ENCODE measurements at regions not wholly inside any gene's neighbourhood (a gene's known extent, or its start where the extent isn't known, plus 50 kb on each side); places are given as distances from the start of the nearest gene placed in this dataset.

DNA sequence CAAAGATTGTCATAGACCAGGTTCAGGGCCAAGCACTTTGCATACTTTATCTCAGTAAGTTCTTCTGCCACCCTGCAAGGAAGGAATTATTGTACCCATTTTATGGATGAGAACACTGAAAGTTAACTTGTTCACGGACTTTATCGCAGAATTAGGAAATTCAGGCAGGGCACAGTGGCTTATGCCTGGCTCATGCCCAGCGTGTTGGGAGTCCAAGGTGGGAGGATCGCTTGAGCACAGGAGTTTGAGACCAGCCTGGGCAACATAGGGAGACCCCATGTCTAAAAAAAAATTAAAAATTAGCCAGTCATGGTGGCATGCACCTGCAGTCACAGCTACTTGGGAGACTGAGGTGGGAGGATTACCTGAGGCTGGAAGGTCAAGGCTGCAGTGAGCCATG is 72.4 kb downstream of the MFAP3 start:
- WGBS = 97% methylated on average over 4 of the region's 4 CpGs
- DNase-seq (ENCODE audit: low spot score) = no peak

DNA sequence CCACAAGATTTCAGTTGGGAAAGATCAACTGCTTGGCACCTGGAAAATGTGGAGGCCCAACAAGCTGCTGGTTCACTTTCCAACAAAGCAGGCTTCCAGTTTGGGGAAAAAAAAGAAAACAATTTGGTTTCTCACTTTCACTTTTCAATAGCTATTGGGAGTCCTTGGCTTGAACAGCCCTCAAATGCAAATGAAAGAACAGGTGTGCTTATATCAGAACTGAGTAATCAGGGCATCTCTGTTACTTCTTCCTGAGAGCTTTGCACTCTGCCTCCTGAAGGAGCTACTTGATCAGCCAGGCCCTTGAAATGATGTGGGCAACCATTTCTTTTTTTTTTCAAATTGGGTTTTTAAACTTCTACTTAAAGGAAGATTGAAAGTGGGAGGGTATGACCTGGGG is 73.5 kb downstream of the MFAP3 start:
- TF ChIP-seq, protein P1, sequence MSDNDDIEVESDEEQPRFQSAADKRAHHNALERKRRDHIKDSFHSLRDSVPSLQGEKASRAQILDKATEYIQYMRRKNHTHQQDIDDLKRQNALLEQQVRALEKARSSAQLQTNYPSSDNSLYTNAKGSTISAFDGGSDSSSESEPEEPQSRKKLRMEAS (IDR thresholded peaks at IDR 0.05) = no peak
- DNase-seq (ENCODE audit: low spot score) = no peak
- no peak overlapping the region for H3K4me3 ChIP-seq (ENCODE audit: low read depth in 1 of 3, low read length in 3 of 3)
- no peaks in the 10 kb centered on the region for H3K9me3 ChIP-seq (ENCODE audit: control insufficient read depth in 4 of 4, low read length in 3 of 4)
- no peaks in the 10 kb centered on the region for H3K36me3 ChIP-seq (ENCODE audit: control insufficient read depth in 4 of 4, insufficient read depth in 3 of 4, low read depth in 1 of 4, low read length in 3 of 4)
- no peaks in the 10 kb centered on the region for H3K4me1 ChIP-seq (ENCODE audit: control insufficient read depth in 4 of 4, insufficient read depth in 4 of 4, low read length in 3 of 4)
- H3K27ac ChIP-seq (ENCODE audit: low read depth in 1 of 2, low read length in 2 of 2) = no peak overlapping the region
- no peaks in the 10 kb centered on the region for H3K27me3 ChIP-seq (ENCODE audit: control insufficient read depth in 4 of 4, insufficient read depth in 4 of 4, low read length in 3 of 4)
- H3K9ac ChIP-seq (ENCODE audit: low read depth in 1 of 2, low read length in 2 of 2) = no peak overlapping the region

More for the DNA sequence above, 72.4 kb downstream of the MFAP3 start:
- Histone ChIP-seq H3K27me3 (ENCODE audit: control insufficient read depth in 4 of 4, insufficient read depth in 4 of 4, low read length in 3 of 4) (no peaks in the 10 kb centered on the region), H3K4me1 (ENCODE audit: control insufficient read depth in 4 of 4, insufficient read depth in 4 of 4, low read length in 3 of 4) (no peaks in the 10 kb centered on the region), H3K36me3 (ENCODE audit: control insufficient read depth in 4 of 4, insufficient read depth in 3 of 4, low read depth in 1 of 4, low read length in 3 of 4) (no peaks in the 10 kb centered on the region), H3K9me3 (ENCODE audit: control insufficient read depth in 4 of 4, low read length in 3 of 4) (no peaks in the 10 kb centered on the region), H3K4me3 (ENCODE audit: low read depth in 1 of 3, low read length in 3 of 3) (no peak overlapping the region), H3K27ac (ENCODE audit: low read depth in 1 of 2, low read length in 2 of 2) (no peak overlapping the region), H3K9ac (ENCODE audit: low read depth in 1 of 2, low read length in 2 of 2) (no peak overlapping the region)
- TF ChIP-seq GABPA (IDR thresholded peaks at IDR 0.05 in 1 of 2, conservative IDR thresholded peaks at IDR 0.05 in 1 of 2) (no peak), FOXA1 (IDR thresholded peaks at IDR 0.05) (no peak), TAF1 (conservative IDR thresholded peaks at IDR 0.05) (no peak), NR2F2 (IDR thresholded peaks at IDR 0.05) (no peak), EGR1 (IDR thresholded peaks at IDR 0.05; ENCODE audit: low read depth in 2 of 2) (no peak)

DNA sequence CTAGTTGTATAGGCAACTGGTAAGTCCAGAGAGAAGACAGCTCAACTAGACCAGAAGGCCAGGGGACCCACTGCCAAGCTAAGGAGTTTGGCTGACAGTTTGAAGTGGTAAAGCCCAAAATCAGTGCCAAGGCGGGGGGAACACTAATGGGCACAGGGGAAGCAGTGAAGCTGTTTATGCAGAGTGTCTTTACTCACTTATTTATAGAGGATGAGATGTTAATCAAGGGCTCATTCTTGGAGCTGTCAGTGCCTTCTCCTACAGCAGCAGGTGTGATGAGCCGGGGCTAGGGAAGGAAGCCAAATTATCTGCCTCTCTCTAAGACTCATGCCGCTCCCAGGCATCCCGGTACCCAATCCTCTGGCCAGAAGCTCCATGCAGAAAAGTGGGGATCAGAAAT is 75.2 kb upstream of the GALNT10 start:
- H3K27me3 ChIP-seq (ENCODE audit: control insufficient read depth in 4 of 4, insufficient read depth in 4 of 4, low read length in 3 of 4) = no peaks in the 10 kb centered on the region
- no peaks in the 10 kb centered on the region for H3K9me3 ChIP-seq (ENCODE audit: control insufficient read depth in 4 of 4, low read length in 3 of 4)
- no peaks in the 10 kb centered on the region for H3K4me1 ChIP-seq (ENCODE audit: control insufficient read depth in 4 of 4, insufficient read depth in 4 of 4, low read length in 3 of 4)
- no peak for TF ChIP-seq GABPA (IDR thresholded peaks at IDR 0.05 in 1 of 2, conservative IDR thresholded peaks at IDR 0.05 in 1 of 2)
- no peak for TF ChIP-seq HNF4G (IDR thresholded peaks at IDR 0.05)
- no peak for TF ChIP-seq RXRA (IDR thresholded peaks at IDR 0.05)
- TF ChIP-seq JUND (IDR thresholded peaks at IDR 0.05) = no peak
- no peak for TF ChIP-seq TAF1 (conservative IDR thresholded peaks at IDR 0.05)
- TF ChIP-seq EGR1 (IDR thresholded peaks at IDR 0.05; ENCODE audit: low read depth in 2 of 2) = no peak
- H3K9ac ChIP-seq (ENCODE audit: low read depth in 1 of 2, low read length in 2 of 2) = no peak overlapping the region
- no peaks in the 10 kb centered on the region for H3K36me3 ChIP-seq (ENCODE audit: control insufficient read depth in 4 of 4, insufficient read depth in 3 of 4, low read depth in 1 of 4, low read length in 3 of 4)
- H3K4me3 ChIP-seq (ENCODE audit: low read depth in 1 of 3, low read length in 3 of 3) = no peak overlapping the region
- H3K27ac ChIP-seq (ENCODE audit: low read depth in 1 of 2, low read length in 2 of 2) = no peak overlapping the region
- no peak for DNase-seq (ENCODE audit: low spot score)
- 93% methylated on average over 4 of the region's 4 CpGs for WGBS

DNA sequence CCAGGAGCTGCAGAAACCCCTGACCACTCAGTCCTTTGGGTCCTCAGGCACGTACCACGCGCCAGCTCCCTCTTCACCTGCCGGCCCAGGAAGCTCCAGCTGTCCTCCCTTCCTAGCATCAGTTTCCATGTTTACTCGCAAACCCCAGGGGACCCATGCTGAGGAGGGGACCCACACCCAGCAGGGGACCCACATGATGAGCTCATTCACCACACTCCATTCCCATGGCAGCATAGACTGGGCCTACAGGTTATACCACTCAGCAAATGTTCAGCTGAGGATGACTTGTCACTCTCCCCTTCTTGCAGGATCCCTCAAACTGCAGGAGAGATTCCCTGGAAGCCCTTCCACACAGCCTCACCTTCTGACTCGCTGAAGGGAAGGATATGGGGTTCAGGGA is 73.5 kb upstream of the GALNT10 start:
- Histone ChIP-seq H3K9ac (ENCODE audit: low read depth in 1 of 2, low read length in 2 of 2) (no peak overlapping the region), H3K4me3 (ENCODE audit: low read depth in 1 of 3, low read length in 3 of 3) (no peak overlapping the region), H3K27ac (ENCODE audit: low read depth in 1 of 2, low read length in 2 of 2) (no peak overlapping the region), H3K4me1 (ENCODE audit: control insufficient read depth in 4 of 4, insufficient read depth in 4 of 4, low read length in 3 of 4) (no peaks in the 10 kb centered on the region), H3K36me3 (ENCODE audit: control insufficient read depth in 4 of 4, insufficient read depth in 3 of 4, low read depth in 1 of 4, low read length in 3 of 4) (no peaks in the 10 kb centered on the region), H3K9me3 (ENCODE audit: control insufficient read depth in 4 of 4, low read length in 3 of 4) (no peaks in the 10 kb centered on the region), H3K27me3 (ENCODE audit: control insufficient read depth in 4 of 4, insufficient read depth in 4 of 4, low read length in 3 of 4) (no peaks in the 10 kb centered on the region)
- TF ChIP-seq FOXA1 (IDR thresholded peaks at IDR 0.05) (no peak), FOXA2 (IDR thresholded peaks at IDR 0.05) (no peak), EGR1 (IDR thresholded peaks at IDR 0.05; ENCODE audit: low read depth in 2 of 2) (no peak), RXRA (IDR thresholded peaks at IDR 0.05) (no peak), SP1 (IDR thresholded peaks at IDR 0.05) (no peak), JUND (IDR thresholded peaks at IDR 0.05) (no peak), GABPA (IDR thresholded peaks at IDR 0.05 in 1 of 2, conservative IDR thresholded peaks at IDR 0.05 in 1 of 2) (no peak), TAF1 (conservative IDR thresholded peaks at IDR 0.05) (no peak), YY1 (IDR thresholded peaks at IDR 0.05) (no peak), HNF4G (IDR thresholded peaks at IDR 0.05) (no peak), NR2F2 (IDR thresholded peaks at IDR 0.05) (no peak)
- TF ChIP-seq, protein P2, sequence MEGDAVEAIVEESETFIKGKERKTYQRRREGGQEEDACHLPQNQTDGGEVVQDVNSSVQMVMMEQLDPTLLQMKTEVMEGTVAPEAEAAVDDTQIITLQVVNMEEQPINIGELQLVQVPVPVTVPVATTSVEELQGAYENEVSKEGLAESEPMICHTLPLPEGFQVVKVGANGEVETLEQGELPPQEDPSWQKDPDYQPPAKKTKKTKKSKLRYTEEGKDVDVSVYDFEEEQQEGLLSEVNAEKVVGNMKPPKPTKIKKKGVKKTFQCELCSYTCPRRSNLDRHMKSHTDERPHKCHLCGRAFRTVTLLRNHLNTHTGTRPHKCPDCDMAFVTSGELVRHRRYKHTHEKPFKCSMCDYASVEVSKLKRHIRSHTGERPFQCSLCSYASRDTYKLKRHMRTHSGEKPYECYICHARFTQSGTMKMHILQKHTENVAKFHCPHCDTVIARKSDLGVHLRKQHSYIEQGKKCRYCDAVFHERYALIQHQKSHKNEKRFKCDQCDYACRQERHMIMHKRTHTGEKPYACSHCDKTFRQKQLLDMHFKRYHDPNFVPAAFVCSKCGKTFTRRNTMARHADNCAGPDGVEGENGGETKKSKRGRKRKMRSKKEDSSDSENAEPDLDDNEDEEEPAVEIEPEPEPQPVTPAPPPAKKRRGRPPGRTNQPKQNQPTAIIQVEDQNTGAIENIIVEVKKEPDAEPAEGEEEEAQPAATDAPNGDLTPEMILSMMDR (IDR thresholded peaks at IDR 0.05; ENCODE audit: low read depth, low read length, missing input control) = no peak
- TF ChIP-seq, protein P3, sequence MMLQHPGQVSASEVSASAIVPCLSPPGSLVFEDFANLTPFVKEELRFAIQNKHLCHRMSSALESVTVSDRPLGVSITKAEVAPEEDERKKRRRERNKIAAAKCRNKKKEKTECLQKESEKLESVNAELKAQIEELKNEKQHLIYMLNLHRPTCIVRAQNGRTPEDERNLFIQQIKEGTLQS (IDR thresholded peaks at IDR 0.05) = no peak
- TF ChIP-seq, protein P4, sequence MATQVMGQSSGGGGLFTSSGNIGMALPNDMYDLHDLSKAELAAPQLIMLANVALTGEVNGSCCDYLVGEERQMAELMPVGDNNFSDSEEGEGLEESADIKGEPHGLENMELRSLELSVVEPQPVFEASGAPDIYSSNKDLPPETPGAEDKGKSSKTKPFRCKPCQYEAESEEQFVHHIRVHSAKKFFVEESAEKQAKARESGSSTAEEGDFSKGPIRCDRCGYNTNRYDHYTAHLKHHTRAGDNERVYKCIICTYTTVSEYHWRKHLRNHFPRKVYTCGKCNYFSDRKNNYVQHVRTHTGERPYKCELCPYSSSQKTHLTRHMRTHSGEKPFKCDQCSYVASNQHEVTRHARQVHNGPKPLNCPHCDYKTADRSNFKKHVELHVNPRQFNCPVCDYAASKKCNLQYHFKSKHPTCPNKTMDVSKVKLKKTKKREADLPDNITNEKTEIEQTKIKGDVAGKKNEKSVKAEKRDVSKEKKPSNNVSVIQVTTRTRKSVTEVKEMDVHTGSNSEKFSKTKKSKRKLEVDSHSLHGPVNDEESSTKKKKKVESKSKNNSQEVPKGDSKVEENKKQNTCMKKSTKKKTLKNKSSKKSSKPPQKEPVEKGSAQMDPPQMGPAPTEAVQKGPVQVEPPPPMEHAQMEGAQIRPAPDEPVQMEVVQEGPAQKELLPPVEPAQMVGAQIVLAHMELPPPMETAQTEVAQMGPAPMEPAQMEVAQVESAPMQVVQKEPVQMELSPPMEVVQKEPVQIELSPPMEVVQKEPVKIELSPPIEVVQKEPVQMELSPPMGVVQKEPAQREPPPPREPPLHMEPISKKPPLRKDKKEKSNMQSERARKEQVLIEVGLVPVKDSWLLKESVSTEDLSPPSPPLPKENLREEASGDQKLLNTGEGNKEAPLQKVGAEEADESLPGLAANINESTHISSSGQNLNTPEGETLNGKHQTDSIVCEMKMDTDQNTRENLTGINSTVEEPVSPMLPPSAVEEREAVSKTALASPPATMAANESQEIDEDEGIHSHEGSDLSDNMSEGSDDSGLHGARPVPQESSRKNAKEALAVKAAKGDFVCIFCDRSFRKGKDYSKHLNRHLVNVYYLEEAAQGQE (IDR thresholded peaks at IDR 0.05) = no peak
- TF ChIP-seq, protein P5, sequence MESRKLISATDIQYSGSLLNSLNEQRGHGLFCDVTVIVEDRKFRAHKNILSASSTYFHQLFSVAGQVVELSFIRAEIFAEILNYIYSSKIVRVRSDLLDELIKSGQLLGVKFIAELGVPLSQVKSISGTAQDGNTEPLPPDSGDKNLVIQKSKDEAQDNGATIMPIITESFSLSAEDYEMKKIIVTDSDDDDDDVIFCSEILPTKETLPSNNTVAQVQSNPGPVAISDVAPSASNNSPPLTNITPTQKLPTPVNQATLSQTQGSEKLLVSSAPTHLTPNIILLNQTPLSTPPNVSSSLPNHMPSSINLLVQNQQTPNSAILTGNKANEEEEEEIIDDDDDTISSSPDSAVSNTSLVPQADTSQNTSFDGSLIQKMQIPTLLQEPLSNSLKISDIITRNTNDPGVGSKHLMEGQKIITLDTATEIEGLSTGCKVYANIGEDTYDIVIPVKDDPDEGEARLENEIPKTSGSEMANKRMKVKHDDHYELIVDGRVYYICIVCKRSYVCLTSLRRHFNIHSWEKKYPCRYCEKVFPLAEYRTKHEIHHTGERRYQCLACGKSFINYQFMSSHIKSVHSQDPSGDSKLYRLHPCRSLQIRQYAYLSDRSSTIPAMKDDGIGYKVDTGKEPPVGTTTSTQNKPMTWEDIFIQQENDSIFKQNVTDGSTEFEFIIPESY (IDR thresholded peaks at IDR 0.05) = no peak
- WGBS = 91% methylated on average over 6 of the region's 6 CpGs
- DNase-seq (ENCODE audit: low spot score) = no peak

Data from liver (tissue), 8 donors.